HG03521 (cell line): ENCODE measurements at regions not wholly inside any gene's neighbourhood (a gene's known extent, or its start where the extent isn't known, plus 50 kb on each side); places are given as distances from the start of the nearest gene placed in this dataset.
"Not testable (repeated sequence)": the region's sequence is repeated elsewhere in the genome, so short reads cannot be mapped to it uniquely, and the experiment has no call there.

Experiments used
- ATAC-seq: cut with Tn5 transposase; IDR thresholded peaks from one replicate; pipeline ENCODE4 v1.9.1; 2021; ENCODE audit warnings: mild to moderate bottlenecking, moderate library complexity; ENCODE audit not compliant: unreplicated experiment

DNA sequence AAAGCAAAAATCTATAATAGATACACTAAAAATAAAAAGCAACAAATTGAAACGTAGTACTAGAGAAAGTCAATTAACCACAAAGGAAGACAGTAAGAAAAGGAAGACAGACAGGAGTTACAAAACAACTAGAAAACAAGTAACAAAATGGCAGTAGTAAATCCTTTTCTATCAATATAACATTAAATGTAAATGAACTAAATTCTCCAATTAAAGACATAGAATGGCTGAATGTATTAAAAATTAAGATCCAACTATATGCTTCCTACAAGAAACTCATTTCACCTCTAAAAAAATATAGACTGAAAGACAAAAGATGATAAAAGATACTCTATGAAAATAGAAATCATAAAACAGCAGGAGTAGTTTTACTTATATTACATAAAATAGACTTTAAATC is 79.1 kb downstream of the CTH start:
- no peak for ATAC-seq

GRCh38 chr1:70495370-70495769 is 84.3 kb downstream of the CTH start:
- ATAC-seq: no peak

DNA sequence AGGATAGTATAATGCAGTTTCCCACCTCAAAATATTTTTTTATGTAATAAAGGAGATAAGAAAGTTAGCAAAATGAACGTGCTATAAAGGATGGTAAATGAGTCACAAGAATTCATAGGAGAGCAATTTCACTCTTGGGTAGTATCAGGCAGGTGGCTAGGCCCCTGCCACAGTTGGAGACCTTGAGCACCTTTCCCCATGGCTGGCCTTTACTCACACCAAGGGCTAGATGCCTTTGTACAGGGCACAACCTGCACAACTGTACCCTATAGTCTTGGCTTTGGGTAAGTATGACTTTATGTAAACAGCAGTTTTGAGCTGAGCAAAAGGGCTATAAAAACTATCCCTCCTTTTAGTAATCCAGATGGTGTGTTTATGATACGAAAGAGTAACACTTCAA is 85.1 kb downstream of the CTH start:
- no peak for ATAC-seq

GRCh38 chr1:70497152-70497551 is 86.1 kb downstream of the CTH start:
- no peak for ATAC-seq

DNA sequence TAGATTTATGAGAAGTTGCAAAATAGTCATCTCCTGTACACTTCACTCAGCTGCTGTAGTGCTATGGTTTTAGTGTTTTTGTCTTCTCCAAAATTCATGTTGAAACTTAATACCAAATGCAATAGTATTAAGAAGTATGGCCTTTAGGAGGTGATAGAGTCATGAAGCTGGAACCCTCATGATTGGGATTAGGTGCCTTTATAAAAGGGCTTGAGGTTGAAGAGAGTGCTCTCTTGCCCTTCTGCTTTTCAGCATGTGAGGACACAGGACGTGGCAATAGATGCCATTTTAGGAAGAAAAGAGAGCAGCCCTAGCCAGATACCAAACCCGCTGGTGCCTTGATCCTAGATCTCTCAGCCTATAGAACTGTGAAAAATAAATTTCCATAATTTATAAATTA is 87.6 kb downstream of the CTH start:
- no peak for ATAC-seq

DNA sequence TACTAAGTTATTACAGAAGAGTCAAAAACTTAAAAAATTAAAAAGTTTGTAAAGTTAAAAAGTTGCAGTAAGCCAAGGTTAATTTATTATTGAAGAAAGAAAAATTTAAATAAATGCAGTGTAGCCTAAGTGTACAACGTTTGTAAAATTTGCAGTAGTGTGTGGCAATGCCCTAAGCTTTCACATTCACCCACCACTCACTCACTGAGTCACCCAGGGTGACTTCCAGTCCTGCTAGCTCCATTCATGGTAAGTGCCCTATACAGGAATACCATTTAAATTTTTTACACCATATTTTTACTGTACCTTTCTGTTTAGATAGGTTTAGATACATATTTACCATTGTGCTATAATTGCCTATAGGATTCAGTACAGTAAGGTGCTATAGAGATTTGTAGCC is 88.6 kb downstream of the CTH start:
- no peak for ATAC-seq

GRCh38 chr1:70503358-70503757 is 92.3 kb downstream of the CTH start:
- no peak for ATAC-seq

DNA sequence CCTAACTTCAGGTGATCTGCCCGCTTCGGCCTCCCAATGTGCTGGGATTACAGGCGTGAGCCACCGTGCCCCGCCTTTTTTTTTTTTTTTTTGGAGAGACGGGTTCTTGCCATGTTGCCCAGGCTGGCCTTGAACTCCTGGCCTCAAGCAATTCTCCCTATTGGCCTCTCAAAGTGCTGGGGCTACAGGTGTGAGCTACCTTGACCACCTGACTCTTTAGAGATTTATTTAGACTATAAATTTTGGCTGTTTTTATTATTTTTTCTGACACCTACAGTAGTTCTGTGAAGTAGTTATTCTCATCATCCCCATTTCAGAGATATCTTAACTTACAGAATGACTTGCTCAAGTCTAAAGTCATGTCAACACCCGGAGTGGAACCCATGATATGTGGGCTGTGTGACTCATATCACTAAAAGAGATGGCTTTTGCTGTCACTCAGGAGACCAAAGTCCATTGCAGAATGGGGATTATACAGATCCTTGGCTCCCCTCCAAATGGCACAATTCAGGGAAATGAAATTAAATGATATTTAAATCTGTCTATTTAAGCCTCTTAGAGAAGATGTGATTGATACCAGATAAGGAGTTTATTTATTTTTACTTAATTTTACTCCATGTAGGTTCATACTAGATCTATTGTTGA is 93.2 kb downstream of the CTH start:
- peak; percentile 93 for ATAC-seq

DNA sequence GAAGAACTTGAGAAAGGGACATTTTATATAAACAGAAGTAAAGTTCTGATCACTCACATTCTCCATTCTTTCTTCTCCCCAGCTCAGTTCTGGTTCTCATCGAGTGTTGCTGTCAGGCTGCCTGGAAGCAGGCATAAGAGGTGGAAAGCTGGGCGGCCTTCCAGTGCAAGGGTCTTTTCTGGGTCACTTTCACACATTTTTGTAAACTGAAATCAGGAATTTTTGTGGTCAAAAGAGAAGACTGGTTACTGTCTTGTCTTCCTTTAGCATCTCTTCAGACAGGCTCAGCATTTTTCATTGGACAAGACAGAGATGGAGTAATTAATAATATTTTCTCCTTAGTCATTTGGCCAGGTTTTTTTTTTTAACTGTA is 93.7 kb downstream of the CTH start:
- ATAC-seq: peak; percentile 12

DNA sequence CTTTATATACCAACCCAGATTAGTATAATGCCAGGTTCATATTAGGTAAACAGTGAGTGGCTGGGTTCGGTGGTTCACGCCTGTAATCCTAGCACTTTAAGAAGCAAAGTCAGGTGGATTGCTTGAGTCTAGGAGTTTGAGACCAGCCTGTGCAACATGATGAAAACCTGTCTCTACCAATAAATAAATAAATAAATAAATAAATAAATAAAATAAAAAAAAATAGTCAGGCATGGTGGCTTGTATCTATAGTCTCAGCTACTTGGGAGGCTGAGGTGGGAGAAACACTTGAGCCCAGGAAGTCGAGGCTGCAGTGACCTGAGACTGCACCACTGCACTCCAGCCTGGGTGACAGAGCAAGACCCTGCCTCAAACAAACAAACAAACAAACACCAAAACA is 96.9 kb downstream of the CTH start:
- ATAC-seq: not testable (repeated sequence)

DNA sequence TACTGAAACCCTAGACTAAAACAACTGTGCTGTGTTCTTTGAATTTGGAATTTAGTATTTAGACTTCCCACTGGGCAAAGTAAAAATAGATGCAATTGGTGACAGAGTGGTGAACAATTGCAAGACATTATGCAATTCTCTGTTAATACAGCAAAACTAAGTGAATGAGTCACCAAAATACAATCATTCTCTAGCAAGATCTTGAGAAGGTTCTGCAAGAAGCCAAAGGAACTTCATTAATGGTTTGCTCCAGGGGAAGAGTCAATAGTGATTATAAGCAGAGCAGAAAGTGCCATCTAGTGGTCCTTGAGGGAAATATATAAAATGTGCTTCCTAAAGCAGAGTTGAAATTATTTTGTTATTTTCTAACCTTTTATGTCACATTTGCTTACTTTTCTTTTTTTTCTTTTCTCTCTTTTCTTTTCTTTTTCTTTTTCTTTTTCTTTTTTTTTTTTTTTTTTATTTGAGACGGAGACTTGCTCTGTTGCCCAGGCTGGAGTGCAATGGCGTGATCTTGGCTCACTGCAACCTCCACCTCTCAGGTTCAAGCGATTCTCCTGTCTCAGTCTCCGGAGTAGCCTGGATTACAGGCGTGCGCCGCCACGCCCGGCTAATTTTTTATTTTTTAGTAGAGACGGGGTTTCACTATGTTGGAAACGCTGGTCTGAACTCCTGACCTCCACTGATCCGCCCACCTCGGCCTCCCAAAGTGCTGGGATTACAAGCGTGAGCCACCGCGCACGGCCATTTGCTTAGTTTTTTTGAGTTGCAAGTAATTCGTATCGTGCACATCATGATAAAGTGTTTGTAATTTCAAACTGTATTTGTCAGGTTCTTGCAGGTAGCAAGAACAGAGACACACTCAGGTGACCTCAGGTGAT is 99.2 kb downstream of the CTH start:
- ATAC-seq: peak; percentile 79

GRCh38 chr1:70517444-70517843 is 106.4 kb downstream of the CTH start:
- no peak for ATAC-seq

DNA sequence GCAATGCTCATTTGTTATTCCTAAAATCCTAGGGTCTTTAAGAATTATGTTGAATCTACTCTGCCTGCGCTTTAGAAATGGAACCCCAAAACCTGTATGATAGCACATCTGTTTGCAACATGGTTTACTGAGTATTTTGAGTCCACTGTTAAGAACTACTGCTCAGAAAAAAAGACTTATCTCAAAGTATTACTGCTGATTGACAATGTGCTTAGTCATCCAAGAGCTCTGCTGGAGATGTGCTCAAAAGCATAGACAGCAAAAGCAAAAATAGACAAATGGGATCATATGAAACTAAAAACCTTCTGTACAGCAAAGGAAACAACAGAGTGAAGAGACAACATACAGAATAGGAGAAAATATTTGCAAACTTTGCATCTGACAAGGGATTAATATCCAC is 107.0 kb downstream of the CTH start:
- ATAC-seq: no peak

DNA sequence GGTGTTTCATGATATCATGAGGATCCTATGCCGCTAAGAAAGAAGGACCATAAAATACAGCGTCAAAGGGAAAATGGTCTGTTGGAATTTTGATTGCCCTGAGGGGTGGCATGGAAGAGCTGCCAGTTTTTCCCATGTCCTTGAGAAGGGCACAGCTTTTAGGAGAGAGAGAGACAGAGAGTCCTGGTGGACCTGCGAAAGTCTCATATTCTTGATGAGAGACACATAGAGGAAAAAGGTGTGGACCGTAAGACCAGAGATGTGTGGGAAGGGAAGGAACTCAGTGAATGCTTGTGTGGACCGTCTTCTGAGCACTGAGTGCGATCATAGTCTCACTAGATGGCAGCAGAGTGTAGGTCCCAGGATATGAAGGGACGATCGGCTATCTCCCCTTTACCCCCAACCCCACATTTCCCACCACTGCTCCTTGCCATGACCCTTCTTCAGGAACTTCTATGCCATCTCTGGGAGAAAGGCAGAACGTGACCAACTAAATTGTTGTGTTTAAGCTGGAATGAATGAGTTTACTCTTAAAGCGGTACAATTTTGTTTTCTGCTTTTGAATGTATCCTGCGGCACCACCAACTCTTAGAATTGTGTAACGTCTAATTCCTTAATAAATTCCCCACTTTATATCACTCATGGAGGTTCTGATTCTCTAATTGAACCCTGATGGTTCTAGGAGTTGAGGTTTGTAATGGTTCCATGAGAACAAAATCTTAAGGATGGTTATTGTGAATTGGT is 117.7 kb downstream of the CTH start:
- ATAC-seq: no peak

DNA sequence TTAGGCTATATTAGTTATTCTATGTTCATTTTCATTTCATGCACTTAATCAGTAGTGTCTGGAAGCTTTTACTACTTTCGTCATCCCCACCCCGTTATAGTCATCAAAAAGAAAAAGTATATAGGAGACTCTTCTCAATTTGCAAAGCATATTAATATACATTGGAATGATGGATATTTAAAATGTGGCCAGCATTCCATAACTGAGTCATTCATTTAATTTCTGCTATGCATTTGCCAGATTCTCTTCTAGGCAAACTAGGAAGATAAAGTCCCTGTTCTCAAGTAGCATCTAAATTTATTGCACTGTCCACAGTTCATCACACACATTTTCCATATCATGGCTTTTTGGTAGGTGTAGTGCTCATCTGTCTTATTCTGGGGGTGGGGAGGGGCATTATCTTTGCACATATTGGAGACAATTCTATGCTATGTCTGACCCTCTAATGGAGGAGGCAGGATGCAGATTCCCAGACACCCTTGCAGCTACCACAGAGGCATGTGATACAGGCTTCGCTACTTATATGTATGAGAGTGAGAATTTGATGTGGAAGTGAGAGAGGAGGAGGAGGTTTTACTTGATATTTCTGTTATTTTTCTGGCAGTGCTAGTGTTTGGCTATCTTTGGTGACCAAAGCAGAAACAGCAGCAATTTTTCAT is 125.8 kb downstream of the CTH start:
- no peak for ATAC-seq

DNA sequence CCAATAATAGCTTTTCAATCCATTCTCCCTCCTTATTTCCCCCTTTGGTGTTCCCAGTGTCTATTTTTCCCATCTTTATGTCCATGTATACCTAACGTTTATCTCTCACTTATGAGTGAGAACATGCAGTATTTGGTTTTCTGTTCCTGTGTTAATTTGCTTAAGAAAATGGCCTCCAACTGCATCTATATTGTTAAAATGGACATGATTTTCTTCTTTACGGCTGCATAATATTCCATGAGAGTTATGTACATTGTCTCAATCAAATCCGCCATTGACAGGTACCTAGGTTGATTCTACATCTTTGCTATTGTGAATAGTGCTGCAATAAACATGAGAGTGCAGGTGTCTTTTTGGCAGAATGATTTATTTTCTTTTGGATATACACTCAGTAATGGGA is 126.7 kb downstream of the CTH start:
- ATAC-seq: no peak

DNA sequence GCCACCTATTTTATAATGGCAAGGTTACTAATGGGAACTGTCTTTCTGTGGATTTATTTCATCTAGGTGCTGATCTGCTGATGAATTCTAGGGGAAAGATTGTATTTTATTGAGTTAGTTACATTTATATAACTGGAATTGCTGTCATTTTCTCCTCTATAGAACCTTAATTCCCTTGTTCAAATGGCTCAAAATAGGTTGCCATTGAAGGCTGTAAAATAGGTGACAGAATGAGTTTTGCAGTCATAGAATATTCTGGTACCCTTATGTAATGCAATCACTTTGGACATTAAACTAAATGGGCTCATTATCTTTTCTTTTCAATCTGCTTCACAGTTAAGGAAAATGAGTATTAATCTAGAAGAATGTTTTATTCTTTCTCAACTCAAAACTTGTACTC is 131.0 kb downstream of the CTH start:
- no peak for ATAC-seq

- ATAC-seq: no peak
Measured at GRCh38 chr1:70542856-70543255, 131.8 kb downstream of the CTH start.

DNA sequence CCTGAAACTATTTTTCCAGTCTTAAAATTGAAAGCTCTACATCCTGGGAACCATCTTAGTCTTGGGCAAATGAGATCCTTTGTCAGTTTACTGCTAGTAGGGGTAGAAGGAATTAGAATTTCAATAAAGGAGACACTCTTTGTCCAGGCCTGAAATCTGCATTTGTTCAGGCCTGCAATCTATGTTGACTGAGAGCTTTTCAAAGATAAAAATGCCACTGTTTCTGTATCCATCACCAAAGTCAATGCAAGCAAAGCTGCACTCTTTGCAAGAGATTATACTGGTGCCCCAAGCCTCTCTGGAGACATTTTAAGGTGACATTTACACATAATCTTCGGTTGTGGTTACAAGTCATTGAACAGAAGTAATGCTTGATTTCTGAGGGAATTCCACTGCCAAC is 135.7 kb downstream of the CTH start:
- no peak for ATAC-seq

DNA sequence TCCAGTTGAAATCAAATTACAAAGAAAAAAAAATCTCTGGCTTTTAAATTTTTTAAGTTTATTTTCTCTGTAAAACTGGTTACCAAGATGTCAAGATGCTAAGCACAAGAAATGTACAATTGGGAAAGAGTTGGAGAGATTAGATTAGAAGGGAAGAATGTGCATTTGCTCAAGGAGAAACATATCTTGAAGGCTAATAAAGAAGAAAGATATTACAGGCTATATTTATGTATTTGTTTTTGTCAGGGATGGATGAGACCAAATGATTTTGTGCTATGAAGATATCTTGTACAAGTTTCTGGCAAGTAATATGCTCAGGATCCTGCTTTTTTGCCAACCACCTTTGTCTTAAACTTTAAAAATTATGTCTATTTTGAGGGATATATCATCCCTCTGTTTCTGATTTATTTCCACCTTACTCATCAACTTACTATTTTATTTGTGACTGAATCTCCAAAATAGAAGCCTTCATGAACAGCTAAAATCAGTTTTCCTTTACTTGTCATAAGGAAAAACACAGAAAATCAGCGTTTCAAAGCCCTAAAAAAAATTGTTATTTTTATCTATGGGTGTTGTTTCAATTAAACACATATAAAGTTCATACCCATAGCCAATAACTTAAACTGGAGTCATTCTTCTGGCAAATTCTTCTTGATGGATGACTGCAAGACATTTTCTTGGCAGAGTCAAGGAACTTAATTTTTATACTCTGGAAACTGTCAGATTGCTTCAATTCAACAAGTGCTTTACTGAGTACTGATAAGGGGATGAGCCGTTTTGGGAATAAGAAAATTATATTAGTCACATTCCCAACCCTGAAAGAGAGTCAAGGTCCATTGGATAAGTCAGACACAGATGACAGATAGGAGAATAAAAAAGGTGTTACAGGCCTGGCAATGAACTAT is 141.8 kb downstream of the CTH start:
- no peak for ATAC-seq
